ENCODE measurements at regions not wholly inside any gene's neighbourhood (a gene's known extent, or its start where the extent isn't known, plus 50 kb on each side); places are given as distances from the start of the nearest gene placed in this dataset.

DNA sequence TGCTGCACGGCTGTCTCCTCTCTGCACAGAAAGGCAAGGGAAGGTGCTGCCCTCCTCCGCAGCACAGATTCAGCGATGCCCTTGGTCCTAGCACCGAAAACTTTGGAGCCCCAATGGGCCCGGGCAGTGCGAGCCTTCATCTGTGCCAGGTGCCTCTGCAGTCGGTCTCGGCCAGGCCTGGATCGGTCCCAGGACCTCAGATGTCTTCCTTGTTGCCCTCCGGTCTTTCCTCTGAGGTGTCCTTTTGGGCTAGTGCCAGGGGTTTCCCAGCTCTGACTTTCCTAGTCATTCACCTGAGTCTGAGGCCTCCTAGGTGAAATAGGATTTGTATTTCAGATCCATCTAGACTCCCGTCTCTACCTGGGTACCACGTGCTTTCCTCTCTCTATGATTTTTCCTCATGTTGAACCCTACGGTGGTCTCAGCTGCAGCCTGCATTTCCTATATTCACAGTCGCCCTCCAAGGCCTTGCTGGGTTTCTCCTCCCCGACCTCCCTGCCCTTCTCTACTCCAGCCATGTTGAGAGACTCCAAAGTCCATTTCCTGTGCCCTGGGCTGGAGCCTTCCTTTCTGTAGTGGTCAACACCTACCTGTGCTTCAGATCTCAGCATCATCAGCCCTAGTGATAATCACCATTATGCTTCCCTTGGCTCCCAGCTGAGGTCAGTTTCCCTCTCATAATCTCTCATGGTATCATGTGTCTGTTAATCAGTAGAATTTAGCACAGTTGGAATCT is 92.0 kb upstream of the PRSS58 start:
- no peak for TF ChIP-seq POLR2A (IDR thresholded peaks at IDR 0.05)
- TF ChIP-seq, protein P1, sequence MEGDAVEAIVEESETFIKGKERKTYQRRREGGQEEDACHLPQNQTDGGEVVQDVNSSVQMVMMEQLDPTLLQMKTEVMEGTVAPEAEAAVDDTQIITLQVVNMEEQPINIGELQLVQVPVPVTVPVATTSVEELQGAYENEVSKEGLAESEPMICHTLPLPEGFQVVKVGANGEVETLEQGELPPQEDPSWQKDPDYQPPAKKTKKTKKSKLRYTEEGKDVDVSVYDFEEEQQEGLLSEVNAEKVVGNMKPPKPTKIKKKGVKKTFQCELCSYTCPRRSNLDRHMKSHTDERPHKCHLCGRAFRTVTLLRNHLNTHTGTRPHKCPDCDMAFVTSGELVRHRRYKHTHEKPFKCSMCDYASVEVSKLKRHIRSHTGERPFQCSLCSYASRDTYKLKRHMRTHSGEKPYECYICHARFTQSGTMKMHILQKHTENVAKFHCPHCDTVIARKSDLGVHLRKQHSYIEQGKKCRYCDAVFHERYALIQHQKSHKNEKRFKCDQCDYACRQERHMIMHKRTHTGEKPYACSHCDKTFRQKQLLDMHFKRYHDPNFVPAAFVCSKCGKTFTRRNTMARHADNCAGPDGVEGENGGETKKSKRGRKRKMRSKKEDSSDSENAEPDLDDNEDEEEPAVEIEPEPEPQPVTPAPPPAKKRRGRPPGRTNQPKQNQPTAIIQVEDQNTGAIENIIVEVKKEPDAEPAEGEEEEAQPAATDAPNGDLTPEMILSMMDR (IDR thresholded peaks at IDR 0.05), result no peak

Data from vagina (tissue), 2 donors.